SK-N-MC (cell line): ENCODE measurements at regions not wholly inside any gene's neighbourhood (a gene's known extent, or its start where the extent isn't known, plus 50 kb on each side); places are given as distances from the start of the nearest gene placed in this dataset.

ENCODE experiments used
- DNase-seq: peaks from one replicate; pipeline ENCODE4 v3.0.0-alpha.2; 2011; ENCODE audit warnings: low read depth, low spot score
- H3K27ac ChIP-seq: fragments of 200-600 bp; sonication (generic); 2 replicates; pipeline ENCODE4 v1.5.1; 2016; ENCODE audit warnings: mixed run types
- H3K36me3 ChIP-seq: fragments of 200-600 bp; sonication (generic); 2 replicates; pipeline ENCODE4 v1.6.1; 2017; ENCODE audit warnings: antibody characterized with exemption, low read length, mixed read lengths; ENCODE audit not compliant: insufficient read depth
- H3K4me3 ChIP-seq: fragments of 200-600 bp; sonication (generic); 2 replicates; pipeline ENCODE4 v1.5.1; 2016
- H3K9ac ChIP-seq: fragments of 200-600 bp; sonication (generic); 2 replicates; pipeline ENCODE4 v1.8.0; 2017; ENCODE audit warnings: mixed run types, mixed read lengths; ENCODE audit not compliant: insufficient read length
- H3K9me3 ChIP-seq: fragments of 200-600 bp; sonication (generic); 2 replicates; pipeline ENCODE4 v1.6.1; 2017; ENCODE audit warnings: low read depth, mild to moderate bottlenecking, antibody characterized with exemption, low read length, moderate library complexity, mixed read lengths
- EZH2 ChIP-seq: fragments of 200-600 bp; sonication (generic); IDR thresholded peaks from one replicate; pipeline ENCODE4 v1.6.1; 2017; ENCODE audit warnings: antibody characterized with exemption
- FOXP2 ChIP-seq: optimal IDR thresholded peaks from 2 replicates; pipeline ENCODE3; 2011; ENCODE audit warnings: mild to moderate bottlenecking, moderate library complexity; ENCODE audit not compliant: insufficient read depth; ENCODE audit errors: extremely low read length, control extremely low read depth
- POLR2AphosphoS5 ChIP-seq: IDR thresholded peaks from 2 replicates; pipeline ENCODE4 v1.6.1; 2012; ENCODE audit warnings: mild to moderate bottlenecking, low read depth, low read length, borderline replicate concordance

DNA sequence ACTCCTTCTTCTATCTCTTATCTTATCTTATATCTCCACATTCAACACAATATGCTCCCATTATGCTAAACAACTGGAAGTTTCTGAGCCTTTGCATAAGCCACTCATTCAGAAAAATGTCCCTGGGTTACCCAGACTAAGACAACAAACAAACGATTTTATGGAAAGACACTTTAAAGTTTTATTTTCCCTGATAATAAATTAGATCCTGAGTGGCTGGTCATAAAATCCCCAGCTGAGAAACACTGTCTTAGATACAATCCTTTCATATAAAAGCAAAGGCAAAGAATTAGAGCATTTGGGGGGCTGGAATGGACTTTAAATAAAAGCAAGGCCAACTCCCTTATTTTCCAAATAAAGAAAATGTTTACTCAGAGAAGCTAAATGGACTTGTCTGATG lies 322.3 kb downstream of the GBE1 start:
- H3K9ac ChIP-seq = no peak overlapping the region
- no peak overlapping the region for H3K27ac ChIP-seq
- no peak for DNase-seq
- no peak for TF ChIP-seq FOXP2
- no peak for TF ChIP-seq EZH2
- no peak for TF ChIP-seq POLR2AphosphoS5
- no peak overlapping the region for H3K4me3 ChIP-seq
- H3K9me3 ChIP-seq = no peaks in the 10 kb centered on the region
- no peaks in the 10 kb centered on the region for H3K36me3 ChIP-seq

DNA sequence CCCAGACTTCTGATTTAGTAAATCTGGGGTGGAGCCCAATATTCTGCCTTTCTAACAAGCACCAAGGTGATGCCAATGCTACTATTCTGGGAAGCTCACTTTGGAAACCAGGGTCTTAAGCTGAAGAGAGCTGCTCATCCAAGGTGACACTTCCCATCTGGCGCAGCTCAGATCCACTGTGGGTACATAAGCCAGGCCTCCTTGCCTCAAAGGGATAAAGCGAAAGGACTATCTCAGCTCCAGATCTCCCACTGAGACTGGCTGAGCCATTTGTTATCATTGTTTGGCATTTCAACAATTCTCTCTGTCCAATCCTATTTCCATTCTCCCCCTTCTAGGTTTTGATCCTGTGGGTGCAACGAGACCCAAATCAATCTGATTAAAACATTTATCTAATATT lies 323.8 kb downstream of the GBE1 start:
- H3K4me3 ChIP-seq = no peak overlapping the region
- DNase-seq = no peak
- no peaks in the 10 kb centered on the region for H3K9me3 ChIP-seq
- no peak overlapping the region for H3K27ac ChIP-seq
- TF ChIP-seq EZH2 = no peak
- no peak for TF ChIP-seq POLR2AphosphoS5
- no peaks in the 10 kb centered on the region for H3K36me3 ChIP-seq
- H3K9ac ChIP-seq = no peak overlapping the region

DNA sequence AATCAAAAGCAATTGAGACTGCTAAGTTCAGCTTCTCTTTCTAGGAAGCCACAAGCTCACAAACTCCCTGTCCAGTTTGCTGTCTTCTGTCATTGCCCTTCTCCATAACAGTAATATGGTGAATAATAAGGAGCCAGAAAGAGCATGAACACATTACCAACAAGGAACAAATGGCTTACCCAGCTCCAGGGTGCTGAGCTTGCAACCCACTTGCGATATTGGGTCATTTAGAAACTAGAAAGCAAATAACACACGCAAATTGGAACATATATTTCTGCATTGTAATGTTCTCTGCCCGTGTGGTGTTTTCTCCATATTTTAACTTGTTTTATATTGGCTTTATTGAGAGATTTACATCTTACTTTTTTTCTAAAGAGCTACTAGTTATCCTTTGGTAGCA lies 325.3 kb downstream of the GBE1 start:
- no peaks in the 10 kb centered on the region for H3K9me3 ChIP-seq
- no peak overlapping the region for H3K9ac ChIP-seq
- H3K27ac ChIP-seq = no peak overlapping the region
- H3K36me3 ChIP-seq = no peaks in the 10 kb centered on the region
- DNase-seq = no peak
- no peak overlapping the region for H3K4me3 ChIP-seq
- no peak for TF ChIP-seq POLR2AphosphoS5
- TF ChIP-seq EZH2 = no peak
- no peak for TF ChIP-seq FOXP2

DNA sequence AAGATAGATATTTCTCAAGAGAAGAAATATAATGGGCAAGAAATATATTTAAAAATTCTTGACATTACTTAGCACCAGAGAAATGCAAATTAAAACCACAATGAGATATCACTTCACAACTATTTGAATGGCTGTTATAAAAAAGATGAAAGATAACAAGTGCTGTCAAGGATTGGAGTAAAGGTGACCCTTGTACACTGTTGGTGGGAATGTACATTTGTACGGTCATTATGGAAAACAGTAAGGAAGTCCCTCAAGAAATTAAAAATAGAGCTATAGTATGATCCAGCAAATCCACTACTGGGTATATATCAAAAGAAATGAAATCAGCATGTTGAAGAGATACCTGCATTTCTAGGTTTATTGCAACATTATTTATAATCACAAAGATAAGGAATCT lies 326.4 kb downstream of the GBE1 start:
- TF ChIP-seq POLR2AphosphoS5 (no peak), EZH2 (no peak), FOXP2 (no peak)
- H3K36me3 ChIP-seq = no peaks in the 10 kb centered on the region
- DNase-seq = no peak
- H3K4me3 ChIP-seq = no peak overlapping the region
- H3K27ac ChIP-seq = no peak overlapping the region
- H3K9me3 ChIP-seq = no peaks in the 10 kb centered on the region
- H3K9ac ChIP-seq = no peak overlapping the region

DNA sequence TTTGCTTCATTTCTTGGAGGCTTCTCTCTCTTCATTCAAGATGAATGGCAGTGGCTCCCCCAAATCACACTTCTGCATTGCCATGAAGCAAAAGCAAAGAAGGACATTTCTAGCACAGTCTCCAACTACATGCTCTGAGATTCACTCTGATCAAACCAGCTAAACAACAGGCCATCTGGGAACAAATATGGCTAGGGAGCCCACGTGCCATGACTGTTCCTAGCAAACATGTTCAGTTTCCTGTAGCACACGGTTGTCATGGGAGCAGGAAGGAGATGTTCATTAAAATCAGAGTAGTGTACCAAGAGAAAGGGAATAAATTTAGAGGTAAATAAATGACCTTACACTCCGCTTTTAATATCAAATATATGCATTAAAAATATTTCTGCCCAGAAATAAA lies 327.3 kb downstream of the GBE1 start:
- DNase-seq = no peak
- Histone ChIP-seq H3K9ac (no peak overlapping the region), H3K36me3 (no peaks in the 10 kb centered on the region), H3K27ac (no peak overlapping the region), H3K4me3 (no peak overlapping the region), H3K9me3 (no peaks in the 10 kb centered on the region)
- no peak for TF ChIP-seq POLR2AphosphoS5
- no peak for TF ChIP-seq FOXP2
- TF ChIP-seq EZH2 = no peak

DNA sequence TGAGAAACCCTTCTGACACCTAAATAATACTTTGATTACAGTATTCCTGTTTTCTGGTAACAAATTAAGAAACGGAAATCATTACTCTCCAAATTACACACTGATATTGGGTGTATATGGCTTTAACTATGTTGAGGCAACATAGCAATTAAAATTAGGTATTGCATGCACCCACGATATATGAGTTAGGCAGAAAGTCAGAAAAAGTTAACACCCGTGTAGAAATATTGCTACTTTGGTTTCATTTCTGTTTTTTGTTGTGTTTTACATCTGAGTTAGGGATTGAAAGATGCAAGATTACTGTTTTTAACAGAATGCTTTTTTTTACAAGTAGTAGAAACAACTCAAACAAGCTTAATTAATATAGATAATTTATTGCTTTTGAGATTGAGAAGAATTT lies 327.8 kb downstream of the GBE1 start:
- Histone ChIP-seq H3K9ac (no peak overlapping the region), H3K4me3 (no peak overlapping the region), H3K36me3 (no peaks in the 10 kb centered on the region), H3K27ac (no peak overlapping the region), H3K9me3 (no peaks in the 10 kb centered on the region)
- TF ChIP-seq POLR2AphosphoS5 (no peak), FOXP2 (no peak), EZH2 (no peak)
- DNase-seq = no peak

DNA sequence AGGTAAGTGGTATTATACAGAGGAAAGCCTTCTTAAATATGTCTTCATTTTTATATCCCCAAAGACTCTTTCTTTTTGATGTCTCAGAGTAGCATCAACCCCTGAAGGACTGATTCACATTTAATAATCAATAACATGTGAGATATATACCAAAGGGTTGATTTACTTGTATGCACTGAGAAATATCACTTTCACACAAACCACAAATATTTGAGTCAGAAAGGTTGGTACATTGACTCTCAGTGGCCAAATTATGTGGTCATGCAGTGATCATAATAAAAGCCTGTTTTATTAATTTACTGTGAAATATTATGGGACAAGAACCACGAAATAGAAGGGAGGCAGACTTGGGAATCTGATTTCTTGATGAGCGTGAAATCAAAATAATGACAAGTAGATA lies 329.0 kb downstream of the GBE1 start:
- H3K36me3 ChIP-seq = no peaks in the 10 kb centered on the region
- H3K4me3 ChIP-seq = no peak overlapping the region
- H3K9ac ChIP-seq = no peak overlapping the region
- no peak for TF ChIP-seq EZH2
- TF ChIP-seq FOXP2 = no peak
- TF ChIP-seq POLR2AphosphoS5 = no peak
- DNase-seq = no peak
- no peaks in the 10 kb centered on the region for H3K9me3 ChIP-seq
- no peak overlapping the region for H3K27ac ChIP-seq

DNA sequence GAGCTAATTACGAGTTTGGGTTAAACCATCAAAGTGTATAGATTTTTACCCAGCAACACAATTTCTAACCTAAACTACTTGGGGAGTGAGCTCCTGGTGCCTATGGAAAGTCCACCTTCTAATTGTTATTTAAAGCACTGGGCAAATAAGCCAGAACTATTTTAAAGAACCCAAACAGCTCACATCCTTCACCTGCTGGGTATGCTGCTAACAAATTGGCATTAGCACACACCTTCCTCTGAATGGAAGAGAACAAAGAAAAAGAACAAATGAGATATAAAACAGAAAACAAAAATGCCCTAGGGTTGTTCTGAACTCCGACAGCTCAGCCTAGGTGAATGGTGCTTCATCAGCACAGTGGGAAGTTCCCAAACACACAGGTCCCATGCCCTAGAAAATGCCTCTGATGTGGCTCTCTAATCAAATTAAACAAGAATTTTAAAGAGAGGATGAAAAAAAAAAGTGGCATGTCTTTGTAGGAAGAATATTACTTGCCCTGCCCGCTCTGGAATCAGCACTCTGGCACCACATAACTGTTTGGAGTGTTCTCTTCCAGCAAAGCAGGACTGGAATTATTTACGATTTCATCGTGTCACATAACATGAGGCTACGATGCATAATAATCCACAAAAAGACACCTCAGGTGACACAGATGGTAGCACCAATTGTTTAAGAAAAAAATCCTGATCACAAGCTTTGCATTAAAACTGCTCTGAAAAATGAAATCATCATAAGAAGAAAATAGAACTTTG lies 334.4 kb downstream of the GBE1 start:
- TF ChIP-seq EZH2 (no peak), POLR2AphosphoS5 (no peak), FOXP2 (no peak)
- Histone ChIP-seq H3K9me3 (no peaks in the 10 kb centered on the region), H3K9ac (no peak overlapping the region), H3K27ac (no peak overlapping the region), H3K36me3 (no peaks in the 10 kb centered on the region), H3K4me3 (no peak overlapping the region)
- DNase-seq = no peak
